Panc1 (cell line): ENCODE measurements at regions not wholly inside any gene's neighbourhood (a gene's known extent, or its start where the extent isn't known, plus 50 kb on each side); places are given as distances from the start of the nearest gene placed in this dataset.

Experiments
- REST ChIP-seq, 2 experiments: IDR thresholded peaks; 2 replicates each; pipeline ENCODE4 v1.6.1; 2011 to 2012; ENCODE audit warnings: low read depth in 2 of 2, control low read depth in 1 of 2, low read length in 1 of 2, mild to moderate bottlenecking in 1 of 2, moderate library complexity in 1 of 2; ENCODE audit not compliant: insufficient read depth in 1 of 2
- TF ChIP-seq, protein P1 (sequence below): fragments of 450-650 bp; IDR thresholded peaks from 2 replicates; pipeline ENCODE4 v1.5.1; 2017; ENCODE audit warnings: mild to moderate bottlenecking

DNA sequence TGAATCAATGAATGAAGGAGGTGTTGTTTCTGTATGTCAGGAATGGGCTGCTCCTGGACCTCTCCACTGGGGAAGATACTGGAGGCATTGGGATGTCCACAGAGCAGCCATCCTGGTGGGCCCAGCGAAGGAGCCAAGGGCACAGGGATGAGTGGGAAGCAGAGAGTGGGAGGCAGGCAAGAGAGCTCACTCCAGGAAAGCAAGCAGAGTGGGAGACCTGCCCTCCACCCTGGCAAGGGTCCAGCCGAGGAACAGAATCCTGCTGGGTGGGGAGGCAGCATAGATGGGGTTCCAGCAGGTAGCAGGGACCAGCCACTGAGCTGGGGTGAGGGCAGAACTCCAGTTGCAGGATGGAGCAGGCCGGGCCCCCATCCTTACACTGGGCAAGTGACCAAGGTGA lies 71.9 kb upstream of the AMZ2 start:
- TF ChIP-seq, protein P1, sequence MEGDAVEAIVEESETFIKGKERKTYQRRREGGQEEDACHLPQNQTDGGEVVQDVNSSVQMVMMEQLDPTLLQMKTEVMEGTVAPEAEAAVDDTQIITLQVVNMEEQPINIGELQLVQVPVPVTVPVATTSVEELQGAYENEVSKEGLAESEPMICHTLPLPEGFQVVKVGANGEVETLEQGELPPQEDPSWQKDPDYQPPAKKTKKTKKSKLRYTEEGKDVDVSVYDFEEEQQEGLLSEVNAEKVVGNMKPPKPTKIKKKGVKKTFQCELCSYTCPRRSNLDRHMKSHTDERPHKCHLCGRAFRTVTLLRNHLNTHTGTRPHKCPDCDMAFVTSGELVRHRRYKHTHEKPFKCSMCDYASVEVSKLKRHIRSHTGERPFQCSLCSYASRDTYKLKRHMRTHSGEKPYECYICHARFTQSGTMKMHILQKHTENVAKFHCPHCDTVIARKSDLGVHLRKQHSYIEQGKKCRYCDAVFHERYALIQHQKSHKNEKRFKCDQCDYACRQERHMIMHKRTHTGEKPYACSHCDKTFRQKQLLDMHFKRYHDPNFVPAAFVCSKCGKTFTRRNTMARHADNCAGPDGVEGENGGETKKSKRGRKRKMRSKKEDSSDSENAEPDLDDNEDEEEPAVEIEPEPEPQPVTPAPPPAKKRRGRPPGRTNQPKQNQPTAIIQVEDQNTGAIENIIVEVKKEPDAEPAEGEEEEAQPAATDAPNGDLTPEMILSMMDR, result no peak
- TF ChIP-seq REST (IDR thresholded peaks at IDR 0.05; ENCODE audit: insufficient read depth in 1 of 2, low read depth in 2 of 2, low read length in 1 of 2), result no peak
